Ishikawa (cell line): ENCODE measurements at regions not wholly inside any gene's neighbourhood (a gene's known extent, or its start where the extent isn't known, plus 50 kb on each side); places are given as distances from the start of the nearest gene placed in this dataset.

ENCODE experiments used
- CEBPB ChIP-seq: IDR thresholded peaks from 2 replicates; pipeline ENCODE4 v1.6.1; 2012
- CREB1 ChIP-seq: IDR thresholded peaks from 2 replicates; pipeline ENCODE4 v1.6.1; 2012; ENCODE audit warnings: low read depth
- EGR1 ChIP-seq: IDR thresholded peaks from 2 replicates; pipeline ENCODE4 v1.6.1; 2012
- EP300 ChIP-seq: IDR thresholded peaks from 2 replicates; pipeline ENCODE4 v1.6.1; 2012; ENCODE audit warnings: borderline replicate concordance
- FOXM1 ChIP-seq: IDR thresholded peaks from 2 replicates; pipeline ENCODE4 v1.6.1; 2012; ENCODE audit warnings: low read depth, borderline replicate concordance
- MAX ChIP-seq: IDR thresholded peaks from 2 replicates; pipeline ENCODE4 v1.6.1; 2012
- NFIC ChIP-seq: IDR thresholded peaks from 2 replicates; pipeline ENCODE4 v1.6.1; 2012
- RAD21 ChIP-seq: IDR thresholded peaks from 2 replicates; pipeline ENCODE4 v1.6.1; 2012; ENCODE audit warnings: low read depth
- REST ChIP-seq: IDR thresholded peaks from 2 replicates; pipeline ENCODE4 v1.6.1; 2012; ENCODE audit warnings: low read depth, mild to moderate bottlenecking
- TAF1 ChIP-seq: IDR thresholded peaks from 2 replicates; pipeline ENCODE4 v1.6.1; 2012; ENCODE audit warnings: low read depth, mild to moderate bottlenecking
- TCF12 ChIP-seq: IDR thresholded peaks from 2 replicates; pipeline ENCODE4 v1.6.1; 2012; ENCODE audit warnings: low read depth
- TEAD4 ChIP-seq: IDR thresholded peaks from 2 replicates; pipeline ENCODE4 v1.6.1; 2012
- USF1 ChIP-seq: IDR thresholded peaks from 2 replicates; pipeline ENCODE4 v1.6.1; 2012
- YY1 ChIP-seq: IDR thresholded peaks from 2 replicates; pipeline ENCODE4 v1.6.1; 2012; ENCODE audit warnings: low read depth
- ZBTB7A ChIP-seq: IDR thresholded peaks from 2 replicates; pipeline ENCODE4 v1.6.1; 2012; ENCODE audit warnings: low read depth

- TF ChIP-seq FOXM1 = no peak
Measured at GRCh38 chr2:35443087-35443486, 912.5 kb upstream of the CRIM1 start.

- no peak for TF ChIP-seq NFIC
- TF ChIP-seq RAD21 = peak; percentile 39; the same call in 1 of the 2 replicates
Measured at GRCh38 chr2:35428548-35428947, 927.0 kb upstream of the CRIM1 start.

- TF ChIP-seq MAX = no peak
- TF ChIP-seq RAD21 = no peak
- no peak for TF ChIP-seq ZBTB7A
- TF ChIP-seq YY1 = no peak
- TF ChIP-seq CEBPB = no peak
- TF ChIP-seq TEAD4 = no peak
- TF ChIP-seq TCF12 = no peak
- TF ChIP-seq FOXM1 = no peak
- no peak for TF ChIP-seq EGR1
- TF ChIP-seq EP300 = no peak
- TF ChIP-seq NFIC = no peak
- no peak for TF ChIP-seq CREB1
- no peak for TF ChIP-seq TAF1
- no peak for TF ChIP-seq USF1
- TF ChIP-seq REST = no peak
Measured at GRCh38 chr2:35421485-35421884, 934.1 kb upstream of the CRIM1 start.

GRCh38 chr2:35417293-35417692, 938.3 kb upstream of the CRIM1 start:
- TF ChIP-seq YY1 = no peak
- no peak for TF ChIP-seq RAD21
- no peak for TF ChIP-seq USF1
- TF ChIP-seq TEAD4 = no peak
- TF ChIP-seq REST = no peak
- no peak for TF ChIP-seq TCF12
- no peak for TF ChIP-seq TAF1
- no peak for TF ChIP-seq CEBPB
- no peak for TF ChIP-seq CREB1
- no peak for TF ChIP-seq FOXM1
- no peak for TF ChIP-seq ZBTB7A
- no peak for TF ChIP-seq MAX
- TF ChIP-seq EGR1 = no peak
- TF ChIP-seq EP300 = no peak
- TF ChIP-seq NFIC = no peak

GRCh38 chr2:35416391-35417140, 939.0 kb upstream of the CRIM1 start:
- TF ChIP-seq EP300 (no peak), MAX (no peak), CEBPB (no peak), YY1 (no peak), NFIC (no peak), CREB1 (no peak), TAF1 (no peak), FOXM1 (no peak), TEAD4 (no peak), EGR1 (no peak), RAD21 (no peak), REST (no peak), USF1 (no peak), TCF12 (no peak), ZBTB7A (no peak)
